Immature natural killer cell (primary cell): ENCODE measurements at regions not wholly inside any gene's neighbourhood (a gene's known extent, or its start where the extent isn't known, plus 50 kb on each side); places are given as distances from the start of the nearest gene placed in this dataset.

ENCODE experiments used
- DNase-seq, 3 donors: peaks; one replicate each; pipeline ENCODE4 v3.0.0; 2022; ENCODE audit warnings: mixed read lengths in 1 of 3
- H3K27ac Mint-ChIP-seq, 6 donors: one replicate each; pipeline ENCODE4 v1.8.0; 2020; ENCODE audit warnings: mixed read lengths in 6 of 6, mild to moderate bottlenecking in 5 of 6, inconsistent platforms in 4 of 6, moderate library complexity in 3 of 6
- H3K27me3 Mint-ChIP-seq, 3 donors: one replicate each; pipeline ENCODE4 v1.8.0; 2020 to 2021; ENCODE audit warnings: low read depth in 3 of 3, mild to moderate bottlenecking in 3 of 3, mixed read lengths in 3 of 3, moderate library complexity in 3 of 3, inconsistent platforms in 1 of 3
- H3K36me3 Mint-ChIP-seq, 3 donors: one replicate each; pipeline ENCODE4 v1.8.0; 2020; ENCODE audit warnings: mixed read lengths in 3 of 3, inconsistent platforms in 2 of 3, mild to moderate bottlenecking in 2 of 3
- H3K4me1 Mint-ChIP-seq, 2 donors: one replicate each; pipeline ENCODE4 v1.8.0; 2020; ENCODE audit warnings: inconsistent platforms in 2 of 2, mild to moderate bottlenecking in 2 of 2, mixed read lengths in 2 of 2, moderate library complexity in 1 of 2
- H3K4me3 Mint-ChIP-seq, 5 donors: one replicate each; pipeline ENCODE4 v1.8.0; 2020; ENCODE audit warnings: mild to moderate bottlenecking in 5 of 5, mixed read lengths in 5 of 5, inconsistent platforms in 3 of 5, moderate library complexity in 3 of 5
- H3K9me3 Mint-ChIP-seq, 6 donors: one replicate each; pipeline ENCODE4 v1.8.0; 2020; ENCODE audit warnings: mild to moderate bottlenecking in 6 of 6, mixed read lengths in 6 of 6, inconsistent platforms in 4 of 6, moderate library complexity in 3 of 6

DNA sequence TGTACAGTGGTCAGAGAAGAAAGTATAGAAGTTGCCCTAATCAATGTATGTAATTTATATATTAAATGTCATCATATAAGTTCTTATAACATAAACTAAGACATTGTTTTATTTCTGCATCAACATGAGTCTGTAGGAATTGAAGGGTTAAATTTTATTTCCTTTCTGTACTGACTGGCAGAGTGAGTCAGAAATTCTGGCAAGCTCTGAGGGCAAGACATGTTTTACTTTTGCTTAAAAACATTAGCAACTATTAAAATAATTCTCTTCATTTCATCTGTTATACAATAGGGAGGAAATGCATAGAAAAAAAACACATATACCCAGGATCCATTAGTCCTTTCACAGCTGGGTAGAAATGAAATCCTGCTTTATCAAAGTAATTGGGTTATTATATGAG, 171.4 kb upstream of the ALCAM start:
- peaks cover 0 to 2% (median 0%) of the 10 kb centered on the region in 3 donors for H3K27me3 Mint-ChIP-seq
- peaks cover 2 to 25% (median 8%) of the 10 kb centered on the region in 6 donors for H3K9me3 Mint-ChIP-seq
- no peak for DNase-seq
- no peak overlapping the region for H3K4me3 Mint-ChIP-seq
- no peaks in the 10 kb centered on the region for H3K4me1 Mint-ChIP-seq
- H3K36me3 Mint-ChIP-seq, result no peaks in the 10 kb centered on the region
- no peak overlapping the region for H3K27ac Mint-ChIP-seq

DNA sequence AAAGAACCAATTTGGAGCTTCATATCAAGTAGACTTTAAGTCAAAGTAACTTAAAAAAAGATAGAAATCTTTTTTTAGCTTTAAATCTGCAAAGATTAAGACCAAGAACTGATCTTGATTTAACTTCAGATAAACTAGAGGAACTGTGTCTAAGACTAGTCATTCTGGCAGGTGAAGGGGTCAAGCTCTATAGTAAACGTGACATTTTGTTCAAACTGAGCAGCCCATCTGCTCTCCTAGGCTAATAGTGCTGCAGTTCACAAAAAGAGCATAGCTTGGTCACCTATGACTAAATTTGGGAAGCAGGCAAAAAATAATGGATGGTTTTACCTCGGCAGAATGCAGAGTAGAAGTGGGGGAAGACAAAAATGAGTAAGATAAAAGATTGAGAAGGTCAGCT, 168.8 kb upstream of the ALCAM start:
- no peaks in the 10 kb centered on the region for H3K36me3 Mint-ChIP-seq
- H3K9me3 Mint-ChIP-seq, result peaks cover 0 to 18% (median 4%) of the 10 kb centered on the region in 6 donors
- DNase-seq, result no peak
- H3K27me3 Mint-ChIP-seq, result peaks cover 0 to 2% (median 0%) of the 10 kb centered on the region in 3 donors
- H3K4me1 Mint-ChIP-seq, result no peaks in the 10 kb centered on the region
- no peak overlapping the region for H3K27ac Mint-ChIP-seq
- no peak overlapping the region for H3K4me3 Mint-ChIP-seq

DNA sequence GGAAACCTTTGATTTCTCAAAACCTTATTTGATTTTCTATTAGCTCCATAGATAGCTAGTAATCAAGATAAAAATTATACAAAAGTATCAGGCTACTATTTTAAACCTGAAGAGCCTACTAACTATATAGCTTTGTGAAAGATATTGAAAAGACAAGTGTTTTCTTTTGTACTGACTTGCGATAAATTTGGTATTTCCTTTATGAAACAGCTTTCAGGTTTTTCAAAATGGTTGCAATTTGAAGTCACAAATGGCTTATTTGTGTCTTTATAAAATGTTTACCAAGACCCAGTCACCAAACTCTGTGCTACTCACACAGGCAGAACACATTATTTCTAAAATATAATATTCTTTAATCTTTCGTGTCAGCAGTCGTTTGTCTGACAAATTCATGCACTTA, 167.5 kb upstream of the ALCAM start:
- peaks cover 0 to 22% (median 3%) of the 10 kb centered on the region in 6 donors for H3K9me3 Mint-ChIP-seq
- H3K27me3 Mint-ChIP-seq, result peaks cover 0 to 2% (median 0%) of the 10 kb centered on the region in 3 donors
- H3K36me3 Mint-ChIP-seq, result no peaks in the 10 kb centered on the region
- no peak overlapping the region for H3K27ac Mint-ChIP-seq
- H3K4me1 Mint-ChIP-seq, result no peaks in the 10 kb centered on the region
- H3K4me3 Mint-ChIP-seq, result no peak overlapping the region
- DNase-seq, result no peak

DNA sequence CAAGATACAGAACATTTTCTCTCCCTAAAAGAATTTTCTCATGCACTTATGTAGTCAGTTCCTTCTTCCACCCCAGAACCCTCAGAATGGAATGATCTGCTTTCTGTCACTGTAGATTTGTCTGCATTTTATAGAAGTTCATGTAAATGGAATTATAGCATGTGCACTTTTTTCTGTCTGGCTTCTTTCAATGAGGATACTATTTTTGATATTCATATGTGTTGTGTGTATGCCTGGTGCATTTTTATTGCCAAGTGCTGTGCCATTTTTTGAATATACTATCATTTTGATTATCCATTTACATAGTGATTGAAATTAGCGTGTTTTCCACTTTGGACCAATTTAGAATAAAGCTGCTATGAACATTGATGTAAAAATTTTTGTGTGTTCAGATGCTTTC, 156.6 kb upstream of the ALCAM start:
- no peak overlapping the region for H3K4me3 Mint-ChIP-seq
- H3K36me3 Mint-ChIP-seq, result no peaks in the 10 kb centered on the region
- peaks cover 0 to 2% (median 0%) of the 10 kb centered on the region in 3 donors for H3K27me3 Mint-ChIP-seq
- no peaks in the 10 kb centered on the region for H3K4me1 Mint-ChIP-seq
- H3K9me3 Mint-ChIP-seq, result peaks cover 0 to 2% (median 0%) of the 10 kb centered on the region in 6 donors
- no peak for DNase-seq
- no peak overlapping the region for H3K27ac Mint-ChIP-seq

DNA sequence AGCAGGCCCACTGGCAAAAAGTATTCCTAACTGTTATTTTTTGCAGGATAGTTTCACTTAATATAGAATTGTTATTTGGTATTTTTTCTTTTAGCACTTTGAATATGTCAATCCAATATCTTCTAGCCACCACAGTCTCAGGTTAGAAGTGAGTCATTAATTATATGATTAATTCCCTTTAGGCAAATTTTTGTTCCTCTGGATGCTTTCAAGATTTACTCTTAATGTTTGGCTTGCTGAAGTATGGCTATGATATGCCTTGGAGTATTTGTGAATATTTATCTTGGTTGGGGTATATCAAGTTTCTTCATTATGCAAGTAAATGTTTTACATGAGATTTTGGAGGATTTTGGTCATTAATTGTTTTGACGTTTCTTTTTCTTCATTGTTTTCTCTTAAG, 152.1 kb upstream of the ALCAM start:
- H3K27me3 Mint-ChIP-seq, result no peaks in the 10 kb centered on the region

DNA sequence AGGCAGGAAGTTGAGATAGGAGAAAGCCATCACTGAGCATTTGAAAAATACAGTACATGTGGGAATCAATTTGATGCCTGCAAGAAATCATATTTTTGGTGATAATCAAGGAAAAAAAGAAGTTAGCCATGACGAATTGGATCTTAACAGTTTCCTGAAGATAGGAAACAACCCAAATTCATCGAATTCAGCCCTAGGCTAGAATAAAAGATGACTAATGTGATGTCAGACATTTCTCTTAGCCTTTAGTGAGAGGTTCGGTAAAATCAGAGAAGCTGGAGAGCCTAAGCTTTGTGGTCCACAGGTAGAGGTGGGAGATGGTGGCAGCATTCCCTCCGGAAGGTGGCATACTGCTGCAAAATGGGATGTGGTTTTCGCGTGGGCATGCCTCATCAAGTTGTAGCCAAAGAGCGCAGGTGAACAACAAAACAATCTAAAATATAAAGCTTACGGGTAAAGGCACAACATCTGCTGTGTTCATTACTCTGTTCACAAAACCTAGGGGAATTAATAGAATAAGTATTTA, 144.1 kb upstream of the ALCAM start:
- H3K36me3 Mint-ChIP-seq, result no peaks in the 10 kb centered on the region
- H3K27me3 Mint-ChIP-seq, result peaks cover 0 to 5% (median 0%) of the 10 kb centered on the region in 3 donors
- no peaks in the 10 kb centered on the region for H3K4me1 Mint-ChIP-seq
- H3K27ac Mint-ChIP-seq, result no peak overlapping the region
- no peak overlapping the region for H3K4me3 Mint-ChIP-seq
- H3K9me3 Mint-ChIP-seq, result peaks cover 0 to 11% (median 3%) of the 10 kb centered on the region in 6 donors
- no peak for DNase-seq

More for the DNA sequence above, 152.1 kb upstream of the ALCAM start:
- no peaks in the 10 kb centered on the region for H3K36me3 Mint-ChIP-seq
- no peaks in the 10 kb centered on the region for H3K4me1 Mint-ChIP-seq
- H3K9me3 Mint-ChIP-seq, result peaks cover 0 to 7% (median 4%) of the 10 kb centered on the region in 6 donors
- DNase-seq, result no peak
- no peak overlapping the region for H3K4me3 Mint-ChIP-seq
- H3K27ac Mint-ChIP-seq, result no peak overlapping the region

DNA sequence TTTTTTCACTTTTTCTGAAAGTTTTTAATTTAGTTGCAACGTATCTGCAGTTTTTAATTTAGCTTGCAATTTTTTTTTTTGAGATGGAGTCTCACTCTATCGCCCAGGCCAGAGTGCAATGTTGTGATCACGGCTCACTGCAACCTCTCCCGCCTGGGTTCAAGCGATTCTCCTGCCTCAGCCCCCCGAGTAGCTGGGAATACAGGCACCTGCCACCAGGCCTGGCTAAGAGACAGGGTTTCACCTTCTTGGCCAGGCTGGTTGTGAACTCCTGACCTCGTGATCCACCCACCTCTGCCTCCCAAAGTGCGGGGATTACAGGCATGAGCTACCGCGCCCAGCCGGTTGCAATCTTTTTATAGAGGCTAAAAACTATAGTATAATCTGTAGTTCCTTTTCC, 142.9 kb upstream of the ALCAM start:
- H3K9me3 Mint-ChIP-seq, result peaks cover 0 to 15% (median 3%) of the 10 kb centered on the region in 6 donors
- H3K27ac Mint-ChIP-seq, result no peak overlapping the region
- H3K27me3 Mint-ChIP-seq, result peaks cover 0 to 5% (median under 1%) of the 10 kb centered on the region in 3 donors
- DNase-seq, result no peak
- no peaks in the 10 kb centered on the region for H3K4me1 Mint-ChIP-seq
- no peak overlapping the region for H3K4me3 Mint-ChIP-seq
- no peaks in the 10 kb centered on the region for H3K36me3 Mint-ChIP-seq

DNA sequence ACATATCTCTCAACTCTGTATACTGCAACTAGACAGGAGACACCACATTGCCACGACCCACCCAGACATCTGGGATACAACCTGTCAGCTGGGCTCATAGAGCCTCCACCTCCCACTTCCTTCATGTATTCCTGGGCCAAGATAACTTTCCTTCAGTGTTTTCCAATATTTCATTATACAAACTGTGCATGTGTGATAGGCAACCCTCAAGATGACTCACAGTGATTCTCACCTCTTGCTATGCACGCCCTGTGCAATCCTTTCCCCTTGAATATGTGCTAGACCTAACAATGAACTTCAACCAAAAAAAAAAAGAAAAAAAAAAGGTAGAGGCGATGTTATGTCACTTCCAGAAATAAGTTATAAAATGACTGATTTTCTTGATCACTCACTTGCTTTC, 138.0 kb upstream of the ALCAM start:
- H3K4me1 Mint-ChIP-seq, result no peaks in the 10 kb centered on the region
- no peak for DNase-seq
- H3K36me3 Mint-ChIP-seq, result no peaks in the 10 kb centered on the region
- H3K27ac Mint-ChIP-seq, result no peak overlapping the region
- H3K27me3 Mint-ChIP-seq, result peaks cover 0 to 4% (median 1%) of the 10 kb centered on the region in 3 donors
- H3K4me3 Mint-ChIP-seq, result no peak overlapping the region
- H3K9me3 Mint-ChIP-seq, result peaks cover 0 to 11% (median 3%) of the 10 kb centered on the region in 6 donors

DNA sequence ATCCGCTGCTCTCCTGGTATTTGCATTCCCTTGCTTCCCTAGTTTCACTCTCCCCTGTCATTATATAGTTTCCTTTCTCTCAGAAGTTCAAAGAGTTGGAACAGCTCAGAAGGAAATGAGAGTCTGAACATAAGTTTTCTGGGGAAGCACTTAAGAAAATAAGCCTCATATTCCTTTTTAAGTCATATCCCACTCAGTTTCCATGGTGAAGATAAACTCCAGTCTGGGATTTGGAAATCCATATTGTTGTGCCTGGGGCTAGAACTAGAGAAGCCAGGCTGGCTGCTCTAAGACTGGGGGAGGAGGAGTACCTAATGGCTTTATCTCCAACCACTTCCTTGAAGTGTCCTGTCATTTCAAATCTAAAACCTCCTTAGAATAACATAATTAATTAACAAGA, 134.2 kb upstream of the ALCAM start:
- no peak overlapping the region for H3K4me3 Mint-ChIP-seq
- H3K4me1 Mint-ChIP-seq, result no peaks in the 10 kb centered on the region
- peaks cover 0 to 4% (median 0%) of the 10 kb centered on the region in 3 donors for H3K27me3 Mint-ChIP-seq
- H3K9me3 Mint-ChIP-seq, result peaks cover 0 to 11% (median 2%) of the 10 kb centered on the region in 6 donors
- no peak overlapping the region for H3K27ac Mint-ChIP-seq
- no peaks in the 10 kb centered on the region for H3K36me3 Mint-ChIP-seq
- DNase-seq, result no peak

DNA sequence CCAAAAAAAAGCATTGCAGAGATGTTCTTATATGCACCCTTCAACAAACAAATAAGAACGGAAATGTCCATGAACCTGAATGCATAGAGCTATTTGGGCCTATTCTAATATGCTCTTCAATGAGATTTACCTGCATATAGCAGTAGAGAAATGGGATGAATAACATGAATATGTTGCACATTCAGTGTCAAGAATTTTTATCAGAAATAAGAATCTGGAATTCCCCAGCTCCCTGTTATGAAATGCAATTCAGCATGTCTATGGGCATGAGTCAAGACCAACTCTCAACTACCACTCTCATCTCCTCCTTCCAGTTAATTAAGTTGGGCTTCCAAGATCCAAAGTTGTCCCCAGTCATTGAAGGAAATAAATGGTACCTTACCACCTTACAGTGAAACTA, 133.7 kb upstream of the ALCAM start:
- no peaks in the 10 kb centered on the region for H3K36me3 Mint-ChIP-seq
- no peaks in the 10 kb centered on the region for H3K4me1 Mint-ChIP-seq
- peaks cover 0 to 4% (median 0%) of the 10 kb centered on the region in 3 donors for H3K27me3 Mint-ChIP-seq
- no peak for DNase-seq
- no peak overlapping the region for H3K4me3 Mint-ChIP-seq
- peaks cover 0 to 11% (median 2%) of the 10 kb centered on the region in 6 donors for H3K9me3 Mint-ChIP-seq
- H3K27ac Mint-ChIP-seq, result no peak overlapping the region

DNA sequence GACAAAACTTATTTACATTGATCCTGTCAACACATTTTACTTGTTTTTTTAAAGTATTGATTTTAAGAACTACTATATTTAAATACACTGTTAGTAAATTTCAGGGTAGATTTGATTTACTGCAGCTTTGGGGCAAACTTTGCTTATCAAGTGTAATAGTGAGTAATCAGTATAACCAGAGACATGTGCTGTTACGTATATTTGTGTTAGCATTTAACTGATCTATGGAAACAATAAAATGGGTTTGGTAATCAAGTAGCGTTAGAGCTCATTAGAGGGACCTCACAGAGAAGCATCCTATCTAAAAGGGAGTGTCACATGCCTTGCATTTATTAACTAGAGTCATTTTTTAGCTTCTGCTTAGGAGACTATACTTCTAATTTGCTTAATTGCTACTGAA, 131.5 kb upstream of the ALCAM start:
- Mint-ChIP-seq H3K9me3 (peaks cover 0 to 11% (median 1%) of the 10 kb centered on the region in 6 donors), H3K36me3 (no peaks in the 10 kb centered on the region), H3K4me1 (no peaks in the 10 kb centered on the region), H3K4me3 (no peak overlapping the region), H3K27ac (no peak overlapping the region), H3K27me3 (no peaks in the 10 kb centered on the region)
- no peak for DNase-seq

DNA sequence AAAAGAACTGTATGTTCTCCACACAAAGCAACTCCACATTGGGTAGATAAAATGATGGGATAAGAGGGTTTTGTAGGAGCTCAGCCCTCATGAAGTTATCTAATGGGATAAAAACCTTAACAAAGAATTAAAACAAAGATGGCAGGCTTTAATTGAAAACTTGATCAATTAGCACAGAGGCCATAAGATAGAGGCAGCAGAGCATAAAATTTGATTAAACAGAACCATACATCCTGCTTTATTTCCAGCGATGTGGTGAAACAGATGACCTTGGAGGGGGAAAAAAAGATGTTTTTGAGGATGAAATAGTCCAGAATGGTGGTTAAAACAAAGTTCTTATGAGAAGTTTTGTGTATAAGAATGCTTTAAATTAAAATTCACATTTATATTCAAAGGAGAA, 130.9 kb upstream of the ALCAM start:
- Mint-ChIP-seq H3K36me3 (no peaks in the 10 kb centered on the region), H3K4me3 (no peak overlapping the region), H3K9me3 (peaks cover 0 to 11% (median 2%) of the 10 kb centered on the region in 6 donors), H3K27ac (no peak overlapping the region), H3K27me3 (no peaks in the 10 kb centered on the region), H3K4me1 (no peaks in the 10 kb centered on the region)
- no peak for DNase-seq

DNA sequence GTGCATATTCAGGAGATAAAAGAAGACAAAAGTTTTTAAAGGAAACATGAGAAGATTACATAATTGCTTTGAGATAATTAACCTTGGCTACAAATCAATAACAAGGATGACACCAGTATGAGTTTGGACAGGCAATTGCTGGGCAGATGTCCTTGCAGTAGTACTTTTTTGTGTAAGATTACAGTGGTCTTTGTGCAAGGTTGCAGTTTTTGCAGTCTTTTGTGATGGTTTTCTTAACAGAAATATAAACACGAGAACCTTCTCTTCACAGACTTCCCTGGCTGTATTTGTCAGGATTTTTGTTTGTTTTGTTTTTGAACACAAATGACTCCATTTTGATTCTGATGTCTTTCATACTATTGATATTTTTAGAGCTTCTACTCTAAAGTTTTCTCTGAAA, 128.3 kb upstream of the ALCAM start:
- H3K9me3 Mint-ChIP-seq, result peaks cover 0 to 10% (median 4%) of the 10 kb centered on the region in 6 donors
- H3K4me1 Mint-ChIP-seq, result no peaks in the 10 kb centered on the region
- no peaks in the 10 kb centered on the region for H3K27me3 Mint-ChIP-seq
- no peaks in the 10 kb centered on the region for H3K36me3 Mint-ChIP-seq
- DNase-seq, result no peak
- no peak overlapping the region for H3K4me3 Mint-ChIP-seq
- H3K27ac Mint-ChIP-seq, result no peak overlapping the region

DNA sequence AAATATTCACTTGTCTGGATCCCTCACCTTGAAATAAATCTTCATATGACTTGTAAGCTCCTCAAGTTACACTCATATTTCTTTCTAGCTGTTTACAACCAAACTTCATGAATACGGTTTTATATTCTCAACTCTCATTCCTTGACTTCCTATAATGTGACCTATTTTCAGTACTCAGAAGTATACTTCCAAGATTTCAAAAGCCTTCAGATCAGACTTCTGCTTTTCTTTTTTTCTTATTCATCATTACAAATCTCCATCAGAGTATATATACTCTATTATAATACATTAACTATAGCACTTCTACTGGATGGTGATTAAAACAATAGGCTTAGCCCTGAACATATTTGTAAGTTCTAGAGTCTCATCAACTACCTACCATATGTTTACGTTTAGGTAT, 123.6 kb upstream of the ALCAM start:
- Mint-ChIP-seq H3K4me3 (no peak overlapping the region), H3K27me3 (no peaks in the 10 kb centered on the region), H3K27ac (no peak overlapping the region), H3K9me3 (peaks cover 0 to 8% (median 3%) of the 10 kb centered on the region in 6 donors), H3K36me3 (no peaks in the 10 kb centered on the region), H3K4me1 (no peaks in the 10 kb centered on the region)
- DNase-seq, result no peak

DNA sequence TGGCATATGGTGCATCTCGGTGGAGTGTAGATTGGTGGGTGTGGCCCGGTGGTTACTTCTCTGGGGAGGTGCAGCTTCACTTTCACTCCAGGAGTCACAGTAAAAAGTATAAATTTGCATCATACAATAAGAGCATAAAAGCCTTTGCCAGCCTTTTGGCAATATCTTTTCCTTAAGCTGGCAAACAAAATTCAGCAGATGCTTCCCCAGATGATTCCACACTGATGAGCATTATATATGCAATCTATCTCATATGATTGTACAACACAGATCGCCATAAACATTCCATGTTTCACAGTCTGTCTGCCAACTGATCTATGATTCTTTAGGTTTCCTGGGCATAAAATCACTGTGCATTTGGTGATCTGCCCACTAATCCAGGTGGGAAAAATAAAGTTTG, 120.2 kb upstream of the ALCAM start:
- Mint-ChIP-seq H3K36me3 (no peaks in the 10 kb centered on the region), H3K4me1 (no peaks in the 10 kb centered on the region), H3K27ac (no peak overlapping the region), H3K27me3 (peaks cover 0 to 1% (median 1%) of the 10 kb centered on the region in 3 donors), H3K9me3 (peaks cover 0 to 9% (median 7%) of the 10 kb centered on the region in 6 donors), H3K4me3 (no peak overlapping the region)
- no peak for DNase-seq
